Activated T-helper 17 cell treated with anti-CD3 and anti-CD28 coated beads, Interleukin-2, amount 50 U/mL, for 72 hours (primary cell): ENCODE measurements at regions not wholly inside any gene's neighbourhood (a gene's known extent, or its start where the extent isn't known, plus 50 kb on each side); places are given as distances from the start of the nearest gene placed in this dataset.
"Not testable (repeated sequence)": the region's sequence is repeated elsewhere in the genome, so short reads cannot be mapped to it uniquely, and the experiment has no call there.

Experiments
- ATAC-seq: fragments of 150-1000 bp; cut with Tn5 transposase; replicated peaks from 2 replicates; pipeline ENCODE4 v1.10.0; 2021; ENCODE audit warnings: mild to moderate bottlenecking, moderate library complexity
- H3K27ac Mint-ChIP-seq: one replicate; pipeline ENCODE4 v1.8.0; 2022; ENCODE audit warnings: mixed read lengths
- H3K27me3 Mint-ChIP-seq: one replicate; pipeline ENCODE4 v1.8.0; 2022; ENCODE audit warnings: mixed read lengths
- H3K36me3 Mint-ChIP-seq: one replicate; pipeline ENCODE4 v1.8.0; 2022; ENCODE audit warnings: low read depth, mild to moderate bottlenecking, mixed read lengths
- H3K4me1 Mint-ChIP-seq: one replicate; pipeline ENCODE4 v1.8.0; 2022; ENCODE audit warnings: mixed read lengths
- H3K4me3 Mint-ChIP-seq: one replicate; pipeline ENCODE4 v1.8.0; 2022; ENCODE audit warnings: mild to moderate bottlenecking, mixed read lengths
- H3K9me3 Mint-ChIP-seq: one replicate; pipeline ENCODE4 v1.8.0; 2022; ENCODE audit warnings: mixed read lengths

- Mint-ChIP-seq H3K4me3 (no peak overlapping the region), H3K4me1 (peaks cover 4% of the 10 kb centered on the region), H3K27me3 (peaks cover 13% of the 10 kb centered on the region), H3K36me3 (no peaks in the 10 kb centered on the region), H3K9me3 (no peaks in the 10 kb centered on the region), H3K27ac (no peak overlapping the region)
- no peak for ATAC-seq
Measured at GRCh38 chr9:33737811-33738606, 57.4 kb upstream of the PRSS3 start.

GRCh38 chr9:33739398-33739797 lies 56.0 kb upstream of the PRSS3 start:
- Mint-ChIP-seq H3K4me3 (no peak overlapping the region), H3K36me3 (no peaks in the 10 kb centered on the region), H3K9me3 (no peaks in the 10 kb centered on the region), H3K27me3 (peaks cover 17% of the 10 kb centered on the region), H3K27ac (no peak overlapping the region), H3K4me1 (peaks cover 4% of the 10 kb centered on the region)
- no peak for ATAC-seq

GRCh38 chr9:33740075-33740474 lies 55.3 kb upstream of the PRSS3 start:
- ATAC-seq = no peak
- H3K4me1 Mint-ChIP-seq = peaks cover 4% of the 10 kb centered on the region
- H3K27ac Mint-ChIP-seq = no peak overlapping the region
- H3K4me3 Mint-ChIP-seq = no peak overlapping the region
- peaks cover 16% of the 10 kb centered on the region for H3K27me3 Mint-ChIP-seq
- H3K9me3 Mint-ChIP-seq = no peaks in the 10 kb centered on the region
- H3K36me3 Mint-ChIP-seq = no peaks in the 10 kb centered on the region

GRCh38 chr9:33740958-33741357 lies 54.4 kb upstream of the PRSS3 start:
- not testable (repeated sequence) for H3K9me3 Mint-ChIP-seq, H3K4me3 Mint-ChIP-seq, H3K27ac Mint-ChIP-seq, H3K36me3 Mint-ChIP-seq, H3K4me1 Mint-ChIP-seq, ATAC-seq
- H3K27me3 Mint-ChIP-seq = peaks cover 16% of the 10 kb centered on the region

GRCh38 chr9:33742051-33742450 lies 53.3 kb upstream of the PRSS3 start:
- Mint-ChIP-seq H3K36me3 (no peaks in the 10 kb centered on the region), H3K4me3 (no peak overlapping the region), H3K4me1 (peaks cover 4% of the 10 kb centered on the region), H3K27ac (no peak overlapping the region), H3K27me3 (peaks cover 18% of the 10 kb centered on the region), H3K9me3 (no peaks in the 10 kb centered on the region)
- no peak for ATAC-seq

GRCh38 chr9:33742519-33742918 lies 52.8 kb upstream of the PRSS3 start:
- H3K27me3 Mint-ChIP-seq = peaks cover 18% of the 10 kb centered on the region
- H3K4me3 Mint-ChIP-seq = no peak overlapping the region
- no peak for ATAC-seq
- no peaks in the 10 kb centered on the region for H3K36me3 Mint-ChIP-seq
- H3K4me1 Mint-ChIP-seq = peaks cover 4% of the 10 kb centered on the region
- H3K27ac Mint-ChIP-seq = no peak overlapping the region
- no peaks in the 10 kb centered on the region for H3K9me3 Mint-ChIP-seq
